A673 (cell line): ENCODE measurements at regions not wholly inside any gene's neighbourhood (a gene's known extent, or its start where the extent isn't known, plus 50 kb on each side); places are given as distances from the start of the nearest gene placed in this dataset.

Source experiments
- EZH2 ChIP-seq: fragments of 200-600 bp; sonication (generic); IDR thresholded peaks from 2 replicates; pipeline ENCODE4 v1.6.1; 2017; ENCODE audit warnings: borderline replicate concordance, low read depth, mild to moderate bottlenecking, mixed read lengths, antibody characterized with exemption, low read length; ENCODE audit not compliant: poor library complexity, severe bottlenecking
- TF ChIP-seq, protein P1 (sequence below): fragments of 300-800, 200-600 bp; sonication (generic); conservative IDR thresholded peaks from 2 replicates; pipeline ENCODE4 v1.5.1; 2017; ENCODE audit warnings: low read depth, mild to moderate bottlenecking, antibody characterized with exemption, low read length, moderate library complexity, mixed read lengths

DNA sequence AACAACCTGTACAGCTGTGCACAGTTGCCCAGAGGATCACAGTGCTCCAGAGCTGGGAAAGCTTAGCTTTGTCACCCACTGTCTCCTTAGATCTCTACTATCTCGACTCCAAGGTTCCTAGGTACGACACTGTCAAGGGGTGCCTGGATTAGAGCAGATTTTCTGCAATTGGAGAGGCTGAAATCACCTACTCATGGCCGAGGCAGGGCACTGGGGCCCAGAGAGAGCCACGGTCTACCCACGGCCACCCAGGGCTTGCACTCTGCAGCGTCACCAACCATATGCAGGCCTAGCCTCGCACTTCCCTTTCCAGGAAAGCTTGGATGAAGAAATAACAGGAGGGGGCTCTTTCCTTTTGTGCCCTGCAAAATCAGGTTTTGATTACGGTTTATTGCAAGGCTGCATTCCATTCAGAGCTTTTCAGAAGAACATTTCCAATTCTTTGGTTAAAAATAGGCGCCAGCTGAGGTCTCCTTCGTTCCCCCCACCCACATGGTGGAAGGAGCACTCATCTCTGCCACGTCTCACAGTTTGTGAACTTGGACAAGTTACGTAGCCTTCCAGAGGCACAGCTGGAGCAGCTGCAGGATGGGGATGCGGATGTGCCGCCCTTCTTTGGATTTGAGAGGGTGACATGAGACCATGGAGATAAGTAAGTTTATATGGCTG lies 80.0 kb downstream of the IRX5 start:
- TF ChIP-seq, protein P1, sequence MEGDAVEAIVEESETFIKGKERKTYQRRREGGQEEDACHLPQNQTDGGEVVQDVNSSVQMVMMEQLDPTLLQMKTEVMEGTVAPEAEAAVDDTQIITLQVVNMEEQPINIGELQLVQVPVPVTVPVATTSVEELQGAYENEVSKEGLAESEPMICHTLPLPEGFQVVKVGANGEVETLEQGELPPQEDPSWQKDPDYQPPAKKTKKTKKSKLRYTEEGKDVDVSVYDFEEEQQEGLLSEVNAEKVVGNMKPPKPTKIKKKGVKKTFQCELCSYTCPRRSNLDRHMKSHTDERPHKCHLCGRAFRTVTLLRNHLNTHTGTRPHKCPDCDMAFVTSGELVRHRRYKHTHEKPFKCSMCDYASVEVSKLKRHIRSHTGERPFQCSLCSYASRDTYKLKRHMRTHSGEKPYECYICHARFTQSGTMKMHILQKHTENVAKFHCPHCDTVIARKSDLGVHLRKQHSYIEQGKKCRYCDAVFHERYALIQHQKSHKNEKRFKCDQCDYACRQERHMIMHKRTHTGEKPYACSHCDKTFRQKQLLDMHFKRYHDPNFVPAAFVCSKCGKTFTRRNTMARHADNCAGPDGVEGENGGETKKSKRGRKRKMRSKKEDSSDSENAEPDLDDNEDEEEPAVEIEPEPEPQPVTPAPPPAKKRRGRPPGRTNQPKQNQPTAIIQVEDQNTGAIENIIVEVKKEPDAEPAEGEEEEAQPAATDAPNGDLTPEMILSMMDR, result no peak
- TF ChIP-seq EZH2, result no peak
